HepG2 (cell line): ENCODE measurements at regions not wholly inside any gene's neighbourhood (a gene's known extent, or its start where the extent isn't known, plus 50 kb on each side); places are given as distances from the start of the nearest gene placed in this dataset.

Experiments used
- ATAC-seq: fragments of 200-7000 bp; cut with Tn5 transposase; 3 replicates; pipeline ENCODE4 v1.9.1; 2020; ENCODE audit warnings: mild to moderate bottlenecking, moderate library complexity
- BruUV-seq: library from RNA; stranded (reverse); fragments of 400-500 nt; replicated peaks from 2 replicates; lab custom pipeline; 2021; lab: Mats Ljungman, UMichigan
- CTCF ChIA-PET: fragments of 300-600 bp; formaldehyde crosslinking; extraction: SDS; loops from one replicate; lab custom pipeline; 2021; ENCODE audit warnings: low total read pairs, inconsistent platforms, low intra/inter-chr PET ratio; lab: Yijun Ruan, JAX
- POLR2A ChIA-PET: fragments of 350-600 bp; sonication (Branson Sonifier 250); formaldehyde crosslinking; loops from one replicate; lab custom pipeline; 2020; ENCODE audit warnings: antibody characterized with exemption, inconsistent platforms; lab: Yijun Ruan, JAX
- DNase-seq: peaks from one replicate; pipeline ENCODE4 v3.0.0-alpha.2; 2015; ENCODE audit warnings: low spot score
- FAIRE-seq: peaks from 3 replicates; lab custom pipeline; 2011; peaks lifted over from hg19 to GRCh38; lab: Jason Lieb, UNC
- H2AFZ ChIP-seq: one replicate; pipeline ENCODE4 v1.6.1; 2011; ENCODE audit warnings: low read length, inconsistent platforms
- H3K27ac ChIP-seq: fragments of 300-600 bp; 3 replicates; pipeline ENCODE4 v1.8.0; 2011; ENCODE audit warnings: mixed run types, mild to moderate bottlenecking, mixed read lengths, low read length, inconsistent platforms; ENCODE audit not compliant: insufficient read depth; ENCODE audit errors: extremely low read length
- H3K27me3 ChIP-seq, 2 experiments: fragments of 200-600 bp in 1 of 2; 2 replicates in 1 of 2; 3 replicates in 1 of 2; pipeline versions ENCODE4 v1.6.0 to v1.8.0; 2011; ENCODE audit warnings: low read length in 2 of 2, mild to moderate bottlenecking in 2 of 2, moderate library complexity in 2 of 2, inconsistent platforms in 1 of 2; ENCODE audit not compliant: insufficient read depth in 2 of 2, control insufficient read depth in 1 of 2
- H3K36me3 ChIP-seq, 2 experiments: fragments of 200-600 bp in 1 of 2; replicated peaks in 1 of 2; 2 replicates in 1 of 2; 3 replicates in 1 of 2; pipeline versions ENCODE4 v1.5.1 to v1.8.0; 2011; ENCODE audit warnings: low read length in 2 of 2, inconsistent platforms in 1 of 2; ENCODE audit not compliant: insufficient read depth in 2 of 2, control insufficient read depth in 1 of 2
- H3K4me1 ChIP-seq: 2 replicates; pipeline ENCODE4 v1.5.1; 2012; ENCODE audit warnings: low read length, inconsistent platforms; ENCODE audit not compliant: insufficient read depth
- H3K4me2 ChIP-seq: 2 replicates; pipeline ENCODE4 v1.6.0; 2011; ENCODE audit warnings: low read depth, low read length, inconsistent platforms
- H3K4me3 ChIP-seq, 3 experiments: fragments of 200-600 bp in 1 of 3; sonication (generic), shearing (Covaris generic) in 1 of 3; replicated peaks in 1 of 3; 2 replicates each; pipeline ENCODE4 v1.5.1; 2011 to 2016; ENCODE audit warnings: low read length in 3 of 3, inconsistent platforms in 2 of 3, low read depth in 2 of 3, mild to moderate bottlenecking in 2 of 3, control low read depth in 1 of 3, mixed read lengths in 1 of 3; ENCODE audit not compliant: insufficient read depth in 1 of 3
- H3K79me2 ChIP-seq: one replicate; pipeline ENCODE4 v1.6.1; 2011; ENCODE audit warnings: low read length, inconsistent platforms; ENCODE audit not compliant: insufficient read depth
- H3K9ac ChIP-seq: 2 replicates; pipeline ENCODE4 v1.6.0; 2011; ENCODE audit warnings: mild to moderate bottlenecking, low read depth, low read length, inconsistent platforms; ENCODE audit not compliant: insufficient read depth
- H3K9me3 ChIP-seq: 2 replicates; pipeline ENCODE4 v1.5.1; 2012; ENCODE audit warnings: mild to moderate bottlenecking, low read length
- H4K20me1 ChIP-seq: 2 replicates; pipeline ENCODE4 v1.6.0; 2011; ENCODE audit warnings: inconsistent platforms, mild to moderate bottlenecking, low read length, moderate library complexity; ENCODE audit not compliant: insufficient read depth
- CEBPB ChIP-seq: IDR thresholded peaks from 2 replicates; pipeline ENCODE4 v1.6.1; 2011; ENCODE audit warnings: low read depth, low read length, improper control_type of control experiment, borderline replicate concordance
- CEBPG ChIP-seq: IDR thresholded peaks from 2 replicates; pipeline ENCODE4 v1.6.1; 2016
- CHCHD3 ChIP-seq: sonication (generic); formaldehyde crosslinking; IDR thresholded peaks from 2 replicates; pipeline ENCODE4 v1.8.0; 2022; ENCODE audit warnings: mild to moderate bottlenecking, missing genetic modification reagents, moderate library complexity
- KAT2B ChIP-seq: fragments of 150-350 bp; IDR thresholded peaks from 2 replicates; pipeline ENCODE4 v1.6.1; 2014; ENCODE audit warnings: low read depth, low read length, borderline replicate concordance
- MEIS1 ChIP-seq: sonication (generic); formaldehyde crosslinking; IDR thresholded peaks from 2 replicates; pipeline ENCODE4 v1.9.0; 2021; ENCODE audit warnings: mild to moderate bottlenecking, missing genetic modification reagents, moderate library complexity, borderline replicate concordance
- RCOR2 ChIP-seq: IDR thresholded peaks from 2 replicates; pipeline ENCODE4 v1.6.1; 2016; ENCODE audit warnings: missing biosample characterization, missing genetic modification reagents
- SNAPC2 ChIP-seq: sonication (generic); formaldehyde crosslinking; IDR thresholded peaks from 2 replicates; pipeline ENCODE4 v1.8.1; 2022; ENCODE audit warnings: mild to moderate bottlenecking, missing genetic modification reagents
- ZNF333 ChIP-seq: sonication (generic); formaldehyde crosslinking; IDR thresholded peaks from 2 replicates; pipeline ENCODE4 v1.4.0; 2020; ENCODE audit warnings: mild to moderate bottlenecking, missing genetic modification reagents, borderline replicate concordance
- ZNF563 ChIP-seq: sonication (generic); formaldehyde crosslinking; IDR thresholded peaks from 2 replicates; pipeline ENCODE4 v1.8.0; 2022; ENCODE audit warnings: mild to moderate bottlenecking, moderate library complexity, missing genetic modification reagents
- ZSCAN30 ChIP-seq: sonication (generic); formaldehyde crosslinking; IDR thresholded peaks from 2 replicates; pipeline ENCODE4 v1.5.0; 2020; ENCODE audit warnings: mild to moderate bottlenecking, missing genetic modification reagents
- WGBS: methylation state at CpG from one replicate; pipeline ENCODE4 v1.1.6; 2017; ENCODE audit warnings: low lambda C conversion rate; 5-methylcytosine and 5-hydroxymethylcytosine counted together
- in situ Hi-C: cut with HindIII; loops from 2 replicates; pipeline ENCODE4 v1.10.0; 2017; ENCODE audit warnings: low pct_unique_long_range_greater_than_20kb; ENCODE audit not compliant: extremely low pct_ligation_motif_present
- intact Hi-C: fragments of 100-400 bp; cut with micrococcal nuclease; formaldehyde crosslinking; loops from one replicate; pipeline ENCODE4 v1.10.0; 2022; ENCODE audit not compliant: unreplicated experiment
- TF ChIP-seq, protein P1 (sequence below): sonication (generic); formaldehyde crosslinking; IDR thresholded peaks from 2 replicates; pipeline ENCODE4 v1.9.0; 2022; ENCODE audit warnings: low read depth, missing genetic modification reagents
- TF ChIP-seq, protein P2 (sequence below), 2 experiments: sonication (generic) in 1 of 2; formaldehyde crosslinking in 1 of 2; IDR thresholded peaks; 2 replicates each; pipeline versions ENCODE4 v1.5.1 to v1.6.1; 2011 to 2020; ENCODE audit warnings: borderline replicate concordance in 1 of 2, low read depth in 1 of 2, low read length in 1 of 2, mild to moderate bottlenecking in 1 of 2, missing genetic modification reagents in 1 of 2, moderate library complexity in 1 of 2

DNA sequence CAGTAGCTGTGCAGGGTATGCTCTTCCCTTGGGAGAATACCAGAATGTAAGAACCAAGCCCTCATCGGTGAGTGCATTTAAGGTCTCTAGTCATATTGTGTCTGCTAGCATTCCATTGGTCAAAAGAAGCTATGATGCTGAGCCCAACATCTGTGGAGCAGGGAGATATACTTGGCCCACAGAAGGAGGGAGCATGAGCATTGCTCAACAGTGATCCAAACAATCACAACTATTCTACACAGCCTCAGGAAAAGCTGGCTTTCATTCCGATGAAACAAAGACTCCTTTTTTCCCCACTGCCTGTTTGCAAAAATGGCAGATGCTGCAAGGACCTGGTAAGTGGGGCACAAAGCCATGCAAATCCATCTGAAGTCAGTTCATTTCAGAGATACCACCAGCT lies 80.6 kb upstream of the DHX15 start:
- Histone ChIP-seq H3K27me3 (no peaks in the 10 kb centered on the region), H4K20me1 (no peaks in the 10 kb centered on the region), H3K4me1 (peaks cover 14% of the 10 kb centered on the region), H3K9me3 (no peaks in the 10 kb centered on the region), H3K9ac (no peak overlapping the region), H2AFZ (no peak overlapping the region), H3K27ac (no peak overlapping the region), H3K4me3 (no peak overlapping the region), H3K36me3 (no peaks in the 10 kb centered on the region), H3K79me2 (no peaks in the 10 kb centered on the region), H3K4me2 (no peak overlapping the region)
- ChIA-PET POLR2A (no interaction called here), CTCF (no interaction called here)
- TF ChIP-seq, protein P1, sequence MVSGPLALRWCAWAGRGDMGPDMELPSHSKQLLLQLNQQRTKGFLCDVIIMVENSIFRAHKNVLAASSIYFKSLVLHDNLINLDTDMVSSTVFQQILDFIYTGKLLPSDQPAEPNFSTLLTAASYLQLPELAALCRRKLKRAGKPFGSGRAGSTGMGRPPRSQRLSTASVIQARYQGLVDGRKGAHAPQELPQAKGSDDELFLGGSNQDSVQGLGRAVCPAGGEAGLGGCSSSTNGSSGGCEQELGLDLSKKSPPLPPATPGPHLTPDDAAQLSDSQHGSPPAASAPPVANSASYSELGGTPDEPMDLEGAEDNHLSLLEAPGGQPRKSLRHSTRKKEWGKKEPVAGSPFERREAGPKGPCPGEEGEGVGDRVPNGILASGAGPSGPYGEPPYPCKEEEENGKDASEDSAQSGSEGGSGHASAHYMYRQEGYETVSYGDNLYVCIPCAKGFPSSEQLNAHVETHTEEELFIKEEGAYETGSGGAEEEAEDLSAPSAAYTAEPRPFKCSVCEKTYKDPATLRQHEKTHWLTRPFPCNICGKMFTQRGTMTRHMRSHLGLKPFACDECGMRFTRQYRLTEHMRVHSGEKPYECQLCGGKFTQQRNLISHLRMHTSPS (CRISPR knock-in tag) = no peak
- TF ChIP-seq CEBPG (CRISPR knock-in tag) (peak; percentile 25; the same call in 1 of the 2 replicates), KAT2B (no peak), CEBPB (peak; percentile 38; the same call in 1 of the 2 replicates), SNAPC2 (CRISPR knock-in tag) (no peak), CHCHD3 (CRISPR knock-in tag) (no peak), ZNF563 (CRISPR knock-in tag) (no peak), ZSCAN30 (CRISPR knock-in tag) (no peak), ZNF333 (CRISPR knock-in tag) (no peak), MEIS1 (no peak), RCOR2 (CRISPR knock-in tag) (no peak)
- TF ChIP-seq, protein P2, sequence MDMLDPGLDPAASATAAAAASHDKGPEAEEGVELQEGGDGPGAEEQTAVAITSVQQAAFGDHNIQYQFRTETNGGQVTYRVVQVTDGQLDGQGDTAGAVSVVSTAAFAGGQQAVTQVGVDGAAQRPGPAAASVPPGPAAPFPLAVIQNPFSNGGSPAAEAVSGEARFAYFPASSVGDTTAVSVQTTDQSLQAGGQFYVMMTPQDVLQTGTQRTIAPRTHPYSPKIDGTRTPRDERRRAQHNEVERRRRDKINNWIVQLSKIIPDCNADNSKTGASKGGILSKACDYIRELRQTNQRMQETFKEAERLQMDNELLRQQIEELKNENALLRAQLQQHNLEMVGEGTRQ (IDR thresholded peaks at IDR 0.05; ENCODE audit: low read depth, low read length) = no peak
- TF ChIP-seq, protein P2 (CRISPR knock-in tag; IDR thresholded peaks at IDR 0.05; ENCODE audit: borderline replicate concordance) = no peak
- in situ Hi-C loops = no loop called here
- DNase-seq = peak; percentile 11
- no peak for FAIRE-seq
- intact Hi-C loops = no loop called here
- BruUV-seq = no TSS peak
- no peak for ATAC-seq
- 20% methylated on average over 2 of the region's 2 CpGs for WGBS
